A549 (cell line): ENCODE measurements at regions not wholly inside any gene's neighbourhood (a gene's known extent, or its start where the extent isn't known, plus 50 kb on each side); places are given as distances from the start of the nearest gene placed in this dataset.

Experiments
- ATAC-seq, 2 experiments: fragments of 200-7000 bp in 1 of 2; fragments of >200 bp in 1 of 2; cut with Nextera tagmentation in 1 of 2; cut with Tn5 transposase in 1 of 2; 3 replicates each; pipeline versions ENCODE4 v1.8.0 to v1.9.1; 2018 to 2020; ENCODE audit warnings: mild to moderate bottlenecking in 1 of 2, moderate library complexity in 1 of 2
- CTCF ChIA-PET: fragments of 300-600 bp; sonication (Branson Sonifier 250); formaldehyde crosslinking; extraction: SDS; loops from one replicate; lab custom pipeline; 2021; ENCODE audit warnings: antibody characterized with exemption, inconsistent platforms; lab: Yijun Ruan, JAX
- POLR2A ChIA-PET: fragments of 350-600 bp; formaldehyde crosslinking; extraction: SDS; loops from one replicate; lab custom pipeline; 2021; ENCODE audit warnings: antibody characterized with exemption, inconsistent platforms; lab: Yijun Ruan, JAX
- DNase-seq, 2 experiments: peaks; one replicate each; pipeline versions ENCODE4 v3.0.0 to v3.0.0-alpha.2; 2011 to 2016; ENCODE audit warnings: low read depth in 1 of 2, low spot score in 1 of 2
- FAIRE-seq: peaks from 2 replicates; lab custom pipeline; 2011; peaks lifted over from hg19 to GRCh38; lab: Jason Lieb, UNC
- H3K27ac ChIP-seq, 2 experiments: fragments of >200 bp; sonication (Bioruptor Twin); formaldehyde crosslinking; 3 replicates each; pipeline ENCODE4 v1.5.1; 2016 to 2017
- H3K4me1 ChIP-seq: fragments of >200 bp; sonication (Bioruptor Twin); formaldehyde crosslinking; 3 replicates; pipeline ENCODE4 v1.6.1; 2016
- H3K4me2 ChIP-seq: fragments of >200 bp; sonication (Bioruptor Twin); formaldehyde crosslinking; 3 replicates; pipeline ENCODE4 v1.6.1; 2016
- H3K4me3 ChIP-seq: fragments of >200 bp; sonication (Bioruptor Twin); formaldehyde crosslinking; 3 replicates; pipeline ENCODE4 v1.5.1; 2016
- H3K9me3 ChIP-seq: fragments of >200 bp; sonication (Bioruptor Twin); formaldehyde crosslinking; 3 replicates; pipeline ENCODE4 v1.6.1; 2016
- CHD2 ChIP-seq: fragments of 150-350 bp; IDR thresholded peaks from 2 replicates; pipeline ENCODE4 v1.6.1; 2014; ENCODE audit warnings: low read length; ENCODE audit not compliant: partially characterized antibody
- EHF ChIP-seq: fragments of 250-450 bp; sonication (Bioruptor Pico); IDR thresholded peaks from 2 replicates; pipeline ENCODE4 v1.5.0; 2020; ENCODE audit warnings: mild to moderate bottlenecking
- ESRRA ChIP-seq: fragments of 150-350 bp; IDR thresholded peaks from 2 replicates; pipeline ENCODE4 v1.6.1; 2014; ENCODE audit warnings: mild to moderate bottlenecking, low read length, borderline replicate concordance
- HES2 ChIP-seq: fragments of >200 bp; sonication (Bioruptor Twin); formaldehyde crosslinking; IDR thresholded peaks from 2 replicates; pipeline ENCODE4 v1.6.1; 2016
- HOXA7 ChIP-seq: fragments of 250-450 bp; sonication (Bioruptor Pico); IDR thresholded peaks from 2 replicates; pipeline ENCODE4 v1.5.0; 2020; ENCODE audit warnings: mild to moderate bottlenecking, moderate library complexity
- HOXB13 ChIP-seq: fragments of 250-450 bp; sonication (Bioruptor Pico); IDR thresholded peaks from 2 replicates; pipeline ENCODE4 v1.5.0; 2020; ENCODE audit warnings: low read depth, mild to moderate bottlenecking, moderate library complexity
- KDM1A ChIP-seq: fragments of 200-600 bp; sonication (generic); IDR thresholded peaks from 2 replicates; pipeline ENCODE4 v1.6.1; 2016; ENCODE audit warnings: low read depth, mild to moderate bottlenecking
- MAX ChIP-seq: IDR thresholded peaks from 2 replicates; pipeline ENCODE4 v1.6.1; 2012
- MAZ ChIP-seq: fragments of 150-350 bp; IDR thresholded peaks from 2 replicates; pipeline ENCODE4 v1.6.1; 2014; ENCODE audit warnings: antibody characterized with exemption, low read depth, low read length, borderline replicate concordance
- NFE2L2 ChIP-seq: fragments of 150-350 bp; conservative IDR thresholded peaks from 2 replicates; pipeline ENCODE4 v1.6.1; 2014; ENCODE audit warnings: low read length
- NPAS2 ChIP-seq: fragments of 250-450 bp; sonication (Bioruptor Pico); IDR thresholded peaks from 2 replicates; pipeline ENCODE4 v1.8.0; 2022; ENCODE audit warnings: mild to moderate bottlenecking, moderate library complexity, borderline replicate concordance
- PBX3 ChIP-seq: IDR thresholded peaks from 2 replicates; pipeline ENCODE4 v1.6.1; 2012
- RAD21 ChIP-seq, 2 experiments: fragments of >200 bp in 1 of 2; sonication (Bioruptor Twin) in 1 of 2; formaldehyde crosslinking in 1 of 2; IDR thresholded peaks in 1 of 2; conservative IDR thresholded peaks in 1 of 2; 2 replicates in 1 of 2; 3 replicates in 1 of 2; pipeline ENCODE4 v1.6.1; 2012 to 2018; ENCODE audit warnings: inconsistent platforms in 1 of 2
- RARB ChIP-seq: fragments of 250-450 bp; sonication (Bioruptor Pico); IDR thresholded peaks from 2 replicates; pipeline ENCODE4 v1.8.0; 2021; ENCODE audit warnings: mild to moderate bottlenecking, moderate library complexity
- RCOR1 ChIP-seq: fragments of 150-350 bp; IDR thresholded peaks from 2 replicates; pipeline ENCODE4 v1.6.1; 2014; ENCODE audit warnings: antibody characterized with exemption, low read length, low read depth
- REST ChIP-seq: fragments of 200-600 bp; sonication (generic); IDR thresholded peaks from 2 replicates; pipeline ENCODE4 v1.6.1; 2016; ENCODE audit warnings: antibody characterized with exemption, mild to moderate bottlenecking, moderate library complexity
- RFX5 ChIP-seq: fragments of 450-650 bp; IDR thresholded peaks from 2 replicates; pipeline ENCODE4 v1.7.1; 2014; ENCODE audit warnings: antibody characterized with exemption, mild to moderate bottlenecking, moderate library complexity
- ZSCAN20 ChIP-seq: fragments of 250-450 bp; sonication (Bioruptor Pico); IDR thresholded peaks from 2 replicates; pipeline ENCODE4 v1.8.0; 2022; ENCODE audit warnings: mild to moderate bottlenecking, moderate library complexity
- WGBS: methylation state at CpG from one replicate; pipeline ENCODE4 v1.1.6; 2017; ENCODE audit errors: missing lambda C conversion rate; 5-methylcytosine and 5-hydroxymethylcytosine counted together

GRCh38 chr6:170000071-170000843 is 248.8 kb downstream of the ERMARD start (continued):
- no peak for TF ChIP-seq REST

GRCh38 chr6:169999367-169999766 is 247.9 kb downstream of the ERMARD start:
- no peaks in the 10 kb centered on the region for H3K9me3 ChIP-seq
- H3K27ac ChIP-seq: no peak overlapping the region
- ATAC-seq: no peak
- no peaks in the 10 kb centered on the region for H3K4me1 ChIP-seq
- H3K4me2 ChIP-seq: no peak overlapping the region
- no peak for TF ChIP-seq RAD21 (conservative IDR thresholded peaks at IDR 0.05 in 1 of 2, IDR thresholded peaks at IDR 0.05 in 1 of 2)
- no peak for TF ChIP-seq HOXA7 (CRISPR knock-in tag)
- no peak for TF ChIP-seq ZSCAN20 (CRISPR knock-in tag)
- no peak for TF ChIP-seq PBX3
- no peak for TF ChIP-seq ESRRA
- no peak for TF ChIP-seq RCOR1
- no peak for TF ChIP-seq MAX
- DNase-seq: no peak
- FAIRE-seq: no peak
- 41% methylated on average over 7 of the region's 7 CpGs for WGBS
- ChIA-PET CTCF (no interaction called here), POLR2A (no interaction called here)
- no peak overlapping the region for H3K4me3 ChIP-seq

- ATAC-seq: no peak
- Histone ChIP-seq H3K4me1 (no peaks in the 10 kb centered on the region), H3K9me3 (no peaks in the 10 kb centered on the region), H3K4me3 (no peak overlapping the region), H3K4me2 (no peak overlapping the region), H3K27ac (no peak overlapping the region)
- TF ChIP-seq NFE2L2 (no peak), MAZ (no peak), RCOR1 (no peak), RAD21 (conservative IDR thresholded peaks at IDR 0.05 in 1 of 2, IDR thresholded peaks at IDR 0.05 in 1 of 2) (no peak), CHD2 (no peak), HOXB13 (CRISPR knock-in tag) (no peak), NPAS2 (no peak), RFX5 (no peak)
- WGBS: 79% methylated on average over 3 of the region's 7 CpGs
- FAIRE-seq: no peak
- CTCF ChIA-PET: interaction anchor here (1.0 kb wide), 1 partner anchor 167 kb away, joined by 3 read pairs; no protein-coding TSS in a partner anchor
- no peak for DNase-seq
- POLR2A ChIA-PET: no interaction called here
These were observed 247.0 kb downstream of the ERMARD start for GRCh38 chr6:169998457-169998856.

- Histone ChIP-seq H3K4me2 (no peak overlapping the region), H3K4me3 (no peak overlapping the region), H3K27ac (no peak overlapping the region), H3K4me1 (no peaks in the 10 kb centered on the region), H3K9me3 (no peaks in the 10 kb centered on the region)
- CTCF ChIA-PET: interaction anchor here (0.6 to 1.0 kb wide), 2 partner anchors 166 to 532 kb away, joined by 3 read pairs; no protein-coding TSS in a partner anchor
- DNase-seq (no peak), ATAC-seq (no peak), FAIRE-seq (no peak)
- POLR2A ChIA-PET: no interaction called here
- no peak for TF ChIP-seq EHF (CRISPR knock-in tag)
- TF ChIP-seq KDM1A: no peak
- no peak for TF ChIP-seq RAD21 (conservative IDR thresholded peaks at IDR 0.05 in 1 of 2, IDR thresholded peaks at IDR 0.05 in 1 of 2)
- TF ChIP-seq RARB (CRISPR knock-in tag): no peak
- no peak for TF ChIP-seq HES2
- WGBS: 53% methylated on average over 7 of the region's 7 CpGs
These were observed 246.5 kb downstream of the ERMARD start for GRCh38 chr6:169997930-169998218.
